ENCODE measurements at regions not wholly inside any gene's neighbourhood (a gene's known extent, or its start where the extent isn't known, plus 50 kb on each side); places are given as distances from the start of the nearest gene placed in this dataset.

- no peak for TF ChIP-seq CTCF (IDR thresholded peaks at IDR 0.05)
- TF ChIP-seq POLR2A (IDR thresholded peaks at IDR 0.05), result no peak
Observed at GRCh38 chr2:149664896-149665295, 77.3 kb upstream of the MMADHC start.

Data from esophagus squamous epithelium (tissue), 4 donors.